ENCODE measurements at regions not wholly inside any gene's neighbourhood (a gene's known extent, or its start where the extent isn't known, plus 50 kb on each side); places are given as distances from the start of the nearest gene placed in this dataset.

DNA sequence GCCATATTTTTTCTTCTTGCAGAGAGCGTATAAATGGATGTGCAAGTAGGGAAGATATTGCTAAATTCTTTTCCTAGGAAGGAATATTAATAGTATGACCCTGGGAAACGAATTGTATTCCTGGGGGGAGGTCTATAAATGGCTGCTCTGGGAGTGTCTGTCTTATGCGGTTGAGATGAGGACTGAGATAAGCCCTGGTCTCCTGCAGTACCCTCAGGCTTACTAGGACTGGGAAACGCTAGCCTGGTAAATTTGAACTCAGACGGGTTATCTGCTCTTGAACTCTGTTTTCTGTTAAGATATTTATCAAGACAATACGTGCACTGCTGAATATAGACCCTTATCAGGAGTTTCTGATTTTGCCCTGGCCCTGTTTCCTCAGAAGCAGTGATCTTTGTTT, 1126.4 kb upstream of the C9orf72 start:
- Histone ChIP-seq H3K4me1 (no peaks in the 10 kb centered on the region), H3K27me3 (no peaks in the 10 kb centered on the region), H3K27ac (no peak overlapping the region), H3K4me3 (replicated peaks in 1 of 3) (no peak overlapping the region), H3K9me3 (no peaks in the 10 kb centered on the region), H3K36me3 (no peaks in the 10 kb centered on the region)
- 86 to 91% methylated on average over 6 of the region's 6 CpGs for WGBS, 2 donors
- no peak for DNase-seq
- intact Hi-C loops (cut with DNase I), result loop anchor here (10.0 kb wide), 1 partner anchor 55 kb away; no protein-coding TSS in a partner anchor
- TF ChIP-seq, protein P1, sequence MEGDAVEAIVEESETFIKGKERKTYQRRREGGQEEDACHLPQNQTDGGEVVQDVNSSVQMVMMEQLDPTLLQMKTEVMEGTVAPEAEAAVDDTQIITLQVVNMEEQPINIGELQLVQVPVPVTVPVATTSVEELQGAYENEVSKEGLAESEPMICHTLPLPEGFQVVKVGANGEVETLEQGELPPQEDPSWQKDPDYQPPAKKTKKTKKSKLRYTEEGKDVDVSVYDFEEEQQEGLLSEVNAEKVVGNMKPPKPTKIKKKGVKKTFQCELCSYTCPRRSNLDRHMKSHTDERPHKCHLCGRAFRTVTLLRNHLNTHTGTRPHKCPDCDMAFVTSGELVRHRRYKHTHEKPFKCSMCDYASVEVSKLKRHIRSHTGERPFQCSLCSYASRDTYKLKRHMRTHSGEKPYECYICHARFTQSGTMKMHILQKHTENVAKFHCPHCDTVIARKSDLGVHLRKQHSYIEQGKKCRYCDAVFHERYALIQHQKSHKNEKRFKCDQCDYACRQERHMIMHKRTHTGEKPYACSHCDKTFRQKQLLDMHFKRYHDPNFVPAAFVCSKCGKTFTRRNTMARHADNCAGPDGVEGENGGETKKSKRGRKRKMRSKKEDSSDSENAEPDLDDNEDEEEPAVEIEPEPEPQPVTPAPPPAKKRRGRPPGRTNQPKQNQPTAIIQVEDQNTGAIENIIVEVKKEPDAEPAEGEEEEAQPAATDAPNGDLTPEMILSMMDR (IDR thresholded peaks at IDR 0.05), result no peak
- no peak for TF ChIP-seq POLR2A (IDR thresholded peaks at IDR 0.05)

DNA sequence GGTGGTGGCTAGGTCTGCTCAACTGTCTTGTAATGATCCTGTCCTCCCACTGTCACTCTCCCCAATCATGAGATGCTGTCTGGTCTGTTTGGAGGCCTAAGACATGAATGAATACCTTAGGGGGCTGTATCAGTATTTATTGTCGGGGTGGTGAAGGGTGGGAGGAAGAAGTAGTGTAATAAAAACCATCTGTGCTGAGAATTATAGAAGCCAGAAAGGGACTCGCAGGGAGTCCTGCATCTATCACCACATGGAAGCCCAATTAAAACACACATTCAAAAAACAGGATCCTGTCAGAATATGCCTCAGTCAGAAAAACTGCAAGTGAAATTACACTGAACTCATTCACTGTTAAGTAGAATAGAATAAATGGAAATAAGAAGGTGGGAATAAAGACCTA, 1134.3 kb upstream of the C9orf72 start:
- H3K4me3 ChIP-seq (replicated peaks in 1 of 3), result no peak overlapping the region
- 75 to 76% methylated on average over 2 of the region's 2 CpGs for WGBS, 2 donors
- no peaks in the 10 kb centered on the region for H3K36me3 ChIP-seq
- intact Hi-C loops (cut with DNase I), result no loop called here
- TF ChIP-seq, protein P1 (IDR thresholded peaks at IDR 0.05), result no peak
- no peak for TF ChIP-seq POLR2A (IDR thresholded peaks at IDR 0.05)
- H3K27me3 ChIP-seq, result no peaks in the 10 kb centered on the region
- H3K27ac ChIP-seq, result no peak overlapping the region
- no peaks in the 10 kb centered on the region for H3K4me1 ChIP-seq
- no peak for DNase-seq
- no peaks in the 10 kb centered on the region for H3K9me3 ChIP-seq

DNA sequence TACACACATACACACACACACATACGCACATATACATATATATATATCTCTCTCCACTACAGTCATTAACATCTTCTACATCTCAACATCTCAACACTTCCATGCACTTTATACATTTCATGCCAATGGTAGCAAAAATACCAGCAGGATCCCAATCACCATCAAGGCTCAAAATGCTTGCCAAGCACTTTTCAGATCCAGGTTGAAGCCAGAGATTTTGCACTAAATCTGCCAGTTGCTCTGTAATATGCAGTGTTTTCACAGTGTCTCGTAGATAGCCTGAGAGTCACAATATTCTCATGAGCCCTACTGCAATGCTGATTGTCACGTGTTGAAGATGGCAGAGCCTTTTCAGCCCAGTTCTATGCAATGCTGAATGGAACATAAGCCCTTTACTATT, 1140.9 kb upstream of the C9orf72 start:
- Histone ChIP-seq H3K27ac (no peak overlapping the region), H3K27me3 (no peaks in the 10 kb centered on the region), H3K4me1 (no peaks in the 10 kb centered on the region), H3K9me3 (no peaks in the 10 kb centered on the region), H3K4me3 (replicated peaks in 1 of 3) (no peak overlapping the region), H3K36me3 (no peaks in the 10 kb centered on the region)
- 80 to 86% methylated on average over 3 of the region's 3 CpGs for WGBS, 2 donors
- intact Hi-C loops (cut with DNase I), result no loop called here
- DNase-seq, result no peak
- TF ChIP-seq POLR2A (IDR thresholded peaks at IDR 0.05), result no peak
- TF ChIP-seq, protein P1 (IDR thresholded peaks at IDR 0.05), result no peak

DNA sequence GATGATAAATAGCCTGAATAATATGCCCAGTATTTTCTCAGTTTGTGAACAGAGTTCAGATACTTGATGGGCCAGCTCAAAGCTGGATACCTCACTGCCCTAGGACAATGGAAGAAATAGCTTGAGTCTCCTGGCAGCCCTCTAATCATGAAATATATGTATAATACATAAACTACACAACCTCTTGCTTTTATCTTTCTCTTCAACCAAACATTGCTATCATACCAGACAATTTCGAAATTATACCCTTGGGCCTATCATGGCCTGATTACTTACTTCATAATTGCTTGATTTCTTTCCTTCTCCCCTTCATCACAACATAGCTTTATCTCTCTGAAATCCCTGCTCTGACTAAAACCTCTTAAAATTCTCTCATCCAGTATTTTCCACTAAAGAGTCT, 1144.9 kb upstream of the C9orf72 start:
- Histone ChIP-seq H3K9me3 (no peaks in the 10 kb centered on the region), H3K4me1 (no peaks in the 10 kb centered on the region), H3K36me3 (no peaks in the 10 kb centered on the region), H3K27me3 (no peaks in the 10 kb centered on the region), H3K27ac (no peak overlapping the region), H3K4me3 (replicated peaks in 1 of 3) (no peak overlapping the region)
- 70 to 81% methylated on average over 1 of the region's 1 CpG for WGBS, 2 donors
- no peak for DNase-seq
- TF ChIP-seq, protein P1 (IDR thresholded peaks at IDR 0.05), result no peak
- TF ChIP-seq POLR2A (IDR thresholded peaks at IDR 0.05), result no peak
- intact Hi-C loops (cut with DNase I), result no loop called here

DNA sequence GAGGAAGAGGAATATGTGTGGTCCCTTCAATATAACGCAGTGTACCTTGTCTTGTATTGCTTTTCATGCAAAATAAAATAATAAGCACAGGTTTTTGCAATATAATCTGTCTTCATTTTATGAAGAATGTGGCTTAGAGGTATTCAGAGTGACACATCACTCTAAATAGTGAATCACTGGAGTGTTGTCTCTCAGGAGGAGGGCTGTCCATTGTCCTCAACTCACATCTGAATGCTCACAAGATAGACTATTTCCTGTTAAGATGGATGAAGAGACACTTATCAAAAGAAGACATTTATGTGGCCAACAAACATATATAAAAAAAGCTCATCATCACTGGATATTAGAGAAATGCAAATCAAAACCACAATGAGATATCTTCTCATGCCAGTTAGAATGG, 1147.5 kb upstream of the C9orf72 start:
- TF ChIP-seq, protein P1 (IDR thresholded peaks at IDR 0.05), result no peak
- TF ChIP-seq POLR2A (IDR thresholded peaks at IDR 0.05), result no peak
- Histone ChIP-seq H3K9me3 (no peaks in the 10 kb centered on the region), H3K4me1 (no peaks in the 10 kb centered on the region), H3K36me3 (no peaks in the 10 kb centered on the region), H3K27me3 (no peaks in the 10 kb centered on the region), H3K27ac (no peak overlapping the region), H3K4me3 (replicated peaks in 1 of 3) (no peak overlapping the region)
- intact Hi-C loops (cut with DNase I), result no loop called here
- WGBS, 2 donors, result 87 to 93% methylated on average over 1 of the region's 1 CpG
- no peak for DNase-seq

All from thyroid gland (tissue), 4 donors.